H1 (cell line): ENCODE measurements at regions not wholly inside any gene's neighbourhood (a gene's known extent, or its start where the extent isn't known, plus 50 kb on each side); places are given as distances from the start of the nearest gene placed in this dataset.

ENCODE experiments used
- BACH1 ChIP-seq: IDR thresholded peaks from 2 replicates; pipeline ENCODE4 v1.6.1; 2012; ENCODE audit warnings: low read length, improper control_type of control experiment
- BCL11A ChIP-seq, 2 experiments: IDR thresholded peaks; one replicate each; pipeline ENCODE4 v1.6.1; 2011; ENCODE audit warnings: low read depth in 2 of 2, low read length in 2 of 2, mild to moderate bottlenecking in 2 of 2
- CBX5 ChIP-seq: fragments of 300-800, 300-1000 bp; sonication (generic); IDR thresholded peaks from 2 replicates; pipeline ENCODE4 v1.7.1; 2016; ENCODE audit warnings: antibody characterized with exemption, low read length, low read depth
- CTBP2 ChIP-seq: IDR thresholded peaks from 2 replicates; pipeline ENCODE4 v1.7.0; 2011; ENCODE audit warnings: borderline replicate concordance, mild to moderate bottlenecking, moderate library complexity, mixed read lengths, low read length; ENCODE audit not compliant: insufficient read depth, insufficient read length
- HDAC2 ChIP-seq, 2 experiments: fragments of 300-600 bp in 1 of 2; sonication (generic) in 1 of 2; IDR thresholded peaks; 2 replicates each; pipeline ENCODE4 v1.6.1; 2011 to 2012; ENCODE audit warnings: low read depth in 2 of 2, low read length in 2 of 2, mild to moderate bottlenecking in 2 of 2, moderate library complexity in 2 of 2, borderline replicate concordance in 1 of 2, inconsistent platforms in 1 of 2
- POU5F1 ChIP-seq: IDR thresholded peaks from 2 replicates; pipeline ENCODE4 v1.6.1; 2011; ENCODE audit warnings: low read depth, mild to moderate bottlenecking, low read length, moderate library complexity
- SIRT6 ChIP-seq: IDR thresholded peaks from one replicate; pipeline ENCODE4 v1.7.1; 2012; ENCODE audit warnings: low read length, inconsistent platforms
- YY1 ChIP-seq: IDR thresholded peaks from 2 replicates; pipeline ENCODE4 v1.6.1; 2011; ENCODE audit warnings: low read depth, mild to moderate bottlenecking, low read length

GRCh38 chr5:81908044-81908443, 63.8 kb upstream of the ATG10 start (continued):
- no peak for TF ChIP-seq BCL11A (IDR thresholded peaks at IDR 0.05; ENCODE audit: low read depth in 2 of 2, low read length in 2 of 2)
- TF ChIP-seq SIRT6: no peak
- no peak for TF ChIP-seq CTBP2
- no peak for TF ChIP-seq BACH1
- no peak for TF ChIP-seq POU5F1
- no peak for TF ChIP-seq HDAC2 (IDR thresholded peaks at IDR 0.05; ENCODE audit: borderline replicate concordance in 1 of 2, low read depth in 2 of 2, low read length in 2 of 2)
- TF ChIP-seq YY1: no peak
- no peak for TF ChIP-seq CBX5
